IMR-90 (cell line): ENCODE measurements at regions not wholly inside any gene's neighbourhood (a gene's known extent, or its start where the extent isn't known, plus 50 kb on each side); places are given as distances from the start of the nearest gene placed in this dataset.

Experiments
- ATAC-seq: fragments of 200-7000 bp; cut with Tn5 transposase; 2 replicates; pipeline ENCODE4 v1.9.1; 2020; ENCODE audit warnings: low read depth, mild to moderate bottlenecking, moderate library complexity
- BruUV-seq: library from RNA; stranded (reverse); fragments of 400-500 nt; replicated peaks from 2 replicates; lab custom pipeline; 2021; lab: Mats Ljungman, UMichigan
- CTCF ChIA-PET: fragments of 300-600 bp; formaldehyde crosslinking; extraction: SDS; loops from one replicate; lab custom pipeline; 2021; ENCODE audit warnings: antibody characterized with exemption; lab: Yijun Ruan, JAX
- POLR2A ChIA-PET: fragments of 300-600 bp; sonication (Branson Sonifier 250); formaldehyde crosslinking; loops from one replicate; lab custom pipeline; 2022; ENCODE audit warnings: antibody characterized with exemption; ENCODE audit not compliant: unreplicated experiment; lab: Charles Lee
- DNase-seq: peaks from one replicate; pipeline ENCODE4 v3.0.0; 2013
- H2AFZ ChIP-seq: replicated peaks from 2 replicates; pipeline ENCODE3; 2013; ENCODE audit warnings: low read length, mild to moderate bottlenecking; ENCODE audit not compliant: poor library complexity
- H2AK5ac ChIP-seq: 2 replicates; pipeline ENCODE4 v1.6.1; 2013; ENCODE audit warnings: low read depth, low read length, inconsistent platforms
- H2AK9ac ChIP-seq: replicated peaks from 2 replicates; pipeline ENCODE3; 2013; ENCODE audit warnings: mild to moderate bottlenecking, low read depth, low read length, moderate library complexity; ENCODE audit not compliant: poor library complexity
- H2BK120ac ChIP-seq: 2 replicates; pipeline ENCODE4 v1.6.1; 2013; ENCODE audit warnings: low read depth, low read length, inconsistent platforms
- H2BK15ac ChIP-seq: 3 replicates; pipeline ENCODE4 v1.6.1; 2013; ENCODE audit warnings: low read depth, low read length, inconsistent platforms
- H2BK20ac ChIP-seq: 2 replicates; pipeline ENCODE4 v1.6.1; 2013; ENCODE audit warnings: low read depth, mild to moderate bottlenecking, inconsistent platforms, low read length, moderate library complexity
- H2BK5ac ChIP-seq: 2 replicates; pipeline ENCODE4 v1.6.1; 2013; ENCODE audit warnings: mild to moderate bottlenecking, low read depth, low read length, inconsistent platforms; ENCODE audit not compliant: poor library complexity, severe bottlenecking
- H3K14ac ChIP-seq: replicated peaks from 2 replicates; pipeline ENCODE4 v1.6.1; 2013; ENCODE audit warnings: low read depth, low read length, inconsistent platforms
- H3K18ac ChIP-seq: 2 replicates; pipeline ENCODE4 v1.6.1; 2013; ENCODE audit warnings: low read depth, low read length, control low read depth
- H3K23ac ChIP-seq: 2 replicates; pipeline ENCODE4 v1.6.1; 2013; ENCODE audit warnings: low read depth, low read length, inconsistent platforms
- H3K27ac ChIP-seq: 2 replicates; pipeline ENCODE4 v1.5.1; 2013; ENCODE audit warnings: mild to moderate bottlenecking, control low read depth, low read length; ENCODE audit not compliant: insufficient read depth
- H3K27me3 ChIP-seq: 2 replicates; pipeline ENCODE4 v1.6.1; 2013; ENCODE audit warnings: low read length; ENCODE audit not compliant: control insufficient read depth, insufficient read depth
- H3K36me3 ChIP-seq: 2 replicates; pipeline ENCODE4 v1.6.1; 2013; ENCODE audit warnings: low read length, mixed read lengths; ENCODE audit not compliant: control insufficient read depth, insufficient read depth
- H3K4ac ChIP-seq: 2 replicates; pipeline ENCODE4 v1.6.1; 2013; ENCODE audit warnings: low read depth, low read length, inconsistent platforms
- H3K4me1 ChIP-seq: 2 replicates; pipeline ENCODE4 v1.6.1; 2013; ENCODE audit warnings: low read length, mixed read lengths; ENCODE audit not compliant: control insufficient read depth, insufficient read depth
- H3K4me2 ChIP-seq: 2 replicates; pipeline ENCODE4 v1.6.1; 2013; ENCODE audit warnings: low read depth, mild to moderate bottlenecking, control low read depth, low read length, moderate library complexity
- H3K4me3 ChIP-seq: 2 replicates; pipeline ENCODE4 v1.5.1; 2013; ENCODE audit warnings: low read depth, mild to moderate bottlenecking, control low read depth, low read length, moderate library complexity; ENCODE audit not compliant: insufficient read depth
- H3K56ac ChIP-seq: 2 replicates; pipeline ENCODE4 v1.6.1; 2013; ENCODE audit warnings: low read length, inconsistent platforms; ENCODE audit not compliant: insufficient read depth; ENCODE audit errors: extremely low read depth
- H3K79me1 ChIP-seq, 2 experiments: 2 replicates each; pipeline ENCODE4 v1.6.1; 2013; ENCODE audit warnings: low read length in 2 of 2, inconsistent platforms in 1 of 2, low read depth in 1 of 2
- H3K9ac ChIP-seq: 2 replicates; pipeline ENCODE4 v1.6.1; 2013; ENCODE audit warnings: low read depth, low read length, control low read depth
- H3K9me1 ChIP-seq: 2 replicates; pipeline ENCODE4 v1.6.1; 2013; ENCODE audit warnings: low read length, inconsistent platforms; ENCODE audit not compliant: insufficient read depth
- H3K9me3 ChIP-seq: 2 replicates; pipeline ENCODE4 v1.6.1; 2013; ENCODE audit warnings: low read length; ENCODE audit not compliant: control insufficient read depth, insufficient read depth
- H4K20me1 ChIP-seq: 2 replicates; pipeline ENCODE4 v1.6.1; 2013; ENCODE audit warnings: low read length, inconsistent platforms; ENCODE audit not compliant: insufficient read depth
- H4K5ac ChIP-seq: 2 replicates; pipeline ENCODE4 v1.6.1; 2013; ENCODE audit warnings: mild to moderate bottlenecking, low read depth, low read length, control low read depth
- H4K8ac ChIP-seq, 2 experiments: 2 replicates each; pipeline ENCODE4 v1.6.1; 2013; ENCODE audit warnings: low read depth in 2 of 2, low read length in 2 of 2, control low read depth in 1 of 2, inconsistent platforms in 1 of 2
- H4K91ac ChIP-seq: 2 replicates; pipeline ENCODE4 v1.6.1; 2013; ENCODE audit warnings: low read depth, low read length, inconsistent platforms; ENCODE audit not compliant: insufficient read depth
- BHLHE40 ChIP-seq: fragments of 150-350 bp; IDR thresholded peaks from 2 replicates; pipeline ENCODE4 v1.6.1; 2016; ENCODE audit warnings: mild to moderate bottlenecking, low read depth, low read length
- CEBPB ChIP-seq: IDR thresholded peaks from 2 replicates; pipeline ENCODE4 v1.6.1; 2012; ENCODE audit warnings: low read depth, low read length, improper control_type of control experiment
- CHD1 ChIP-seq: IDR thresholded peaks from 2 replicates; pipeline ENCODE4 v1.6.1; 2012; ENCODE audit warnings: low read depth, low read length, improper control_type of control experiment
- CTCF ChIP-seq: conservative IDR thresholded peaks from 2 replicates; pipeline ENCODE4 v1.5.1; 2012; ENCODE audit warnings: mild to moderate bottlenecking, low read depth, low read length, improper control_type of control experiment
- FOS ChIP-seq: fragments of 150-350 bp; IDR thresholded peaks from 2 replicates; pipeline ENCODE4 v1.6.1; 2016; ENCODE audit warnings: low read depth, low read length
- MAFK ChIP-seq: IDR thresholded peaks from 2 replicates; pipeline ENCODE4 v1.6.1; 2012; ENCODE audit warnings: low read depth, low read length, improper control_type of control experiment
- MAZ ChIP-seq: IDR thresholded peaks from 2 replicates; pipeline ENCODE4 v1.6.1; 2012; ENCODE audit warnings: low read depth, mild to moderate bottlenecking, low read length, improper control_type of control experiment, moderate library complexity, borderline replicate concordance
- MXI1 ChIP-seq: IDR thresholded peaks from 2 replicates; pipeline ENCODE4 v1.6.1; 2012; ENCODE audit warnings: low read depth, mild to moderate bottlenecking, low read length, moderate library complexity, borderline replicate concordance
- NFE2L2 ChIP-seq: fragments of 150-350 bp; IDR thresholded peaks from 2 replicates; pipeline ENCODE4 v1.6.1; 2016; ENCODE audit warnings: low read depth, mild to moderate bottlenecking, low read length
- POLR2A ChIP-seq: IDR thresholded peaks from 2 replicates; pipeline ENCODE4 v1.6.1; 2012; ENCODE audit warnings: mild to moderate bottlenecking, low read depth, low read length
- RAD21 ChIP-seq: IDR thresholded peaks from 2 replicates; pipeline ENCODE4 v1.6.1; 2012; ENCODE audit warnings: low read length, improper control_type of control experiment
- RCOR1 ChIP-seq: IDR thresholded peaks from 2 replicates; pipeline ENCODE4 v1.6.1; 2012; ENCODE audit warnings: mild to moderate bottlenecking, low read length, improper control_type of control experiment; ENCODE audit not compliant: insufficient replicate concordance
- RFX5 ChIP-seq: IDR thresholded peaks from 2 replicates; pipeline ENCODE4 v1.8.0; 2012; ENCODE audit warnings: low read depth, mild to moderate bottlenecking, low read length, moderate library complexity
- SMC3 ChIP-seq: fragments of 150-350 bp; IDR thresholded peaks from 2 replicates; pipeline ENCODE4 v1.6.1; 2016; ENCODE audit warnings: low read depth, mild to moderate bottlenecking, antibody characterized with exemption, low read length, moderate library complexity
- USF2 ChIP-seq: fragments of 150-350 bp; IDR thresholded peaks from 2 replicates; pipeline ENCODE4 v1.6.1; 2017; ENCODE audit warnings: mild to moderate bottlenecking, antibody characterized with exemption, low read length, low read depth
- WGBS, 2 experiments: methylation state at CpG; one replicate each; pipeline versions ENCODE4 v1.1.5 to v1.1.7; 2013; ENCODE audit warnings: missing lambda C conversion rate in 2 of 2; ENCODE audit not compliant: insufficient read length in 1 of 2; ENCODE audit errors: extremely low coverage in 2 of 2; 5-methylcytosine and 5-hydroxymethylcytosine counted together
- dilution Hi-C: fragments of 300-500 bp; cut with HindIII; formaldehyde crosslinking; loops from one replicate; pipeline ENCODE4 v1.14.3; 2018; ENCODE audit warnings: low sequenced_read_pairs; ENCODE audit not compliant: unreplicated experiment
- in situ Hi-C: fragments of 300-500 bp; cut with MboI; formaldehyde crosslinking; loops from 3 replicates; pipeline ENCODE4 v1.14.3; 2019; ENCODE audit warnings: low sequenced_read_pairs, inconsistent platforms, mixed read lengths
- intact Hi-C: fragments of 100-400 bp; cut with micrococcal nuclease; formaldehyde crosslinking; loops from 2 replicates; pipeline ENCODE4 v1.10.0; 2022
- TF ChIP-seq, protein P1 (sequence below): fragments of 150-350 bp; IDR thresholded peaks from 2 replicates; pipeline ENCODE4 v1.6.1; 2016; ENCODE audit warnings: low read depth, mild to moderate bottlenecking, low read length, moderate library complexity, borderline replicate concordance

DNA sequence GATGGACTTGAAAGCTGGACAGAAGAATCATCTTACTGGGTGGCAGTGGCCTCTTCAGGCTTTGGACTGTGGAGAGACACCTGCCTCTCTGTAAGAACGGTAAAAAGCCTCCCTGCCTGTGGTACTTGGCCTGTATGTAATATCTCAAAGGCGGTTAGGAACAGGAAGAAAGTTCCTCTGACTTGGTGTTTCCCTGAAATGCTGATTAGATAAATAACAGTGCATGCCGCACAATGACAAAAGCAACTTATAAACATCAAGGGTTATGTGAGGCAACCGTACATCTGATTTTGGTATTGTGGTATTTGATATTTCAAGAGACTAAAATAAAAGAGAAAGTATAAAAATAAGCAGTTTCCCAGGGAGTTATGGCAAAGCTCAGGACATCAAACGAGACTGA, 92.4 kb upstream of the SORBS2 start:
- H2AK9ac ChIP-seq: no peak overlapping the region
- intact Hi-C loops: no loop called here
- H2BK120ac ChIP-seq: no peak overlapping the region
- ATAC-seq (no peak), DNase-seq (no peak)
- H3K9me1 ChIP-seq: no peaks in the 10 kb centered on the region
- H4K8ac ChIP-seq: no peak overlapping the region
- no peak overlapping the region for H3K56ac ChIP-seq
- no peak overlapping the region for H4K5ac ChIP-seq
- H4K91ac ChIP-seq: no peak overlapping the region
- no peaks in the 10 kb centered on the region for H3K9me3 ChIP-seq
- CTCF ChIA-PET: no interaction called here
- no peaks in the 10 kb centered on the region for H3K4me1 ChIP-seq
- in situ Hi-C loops: no loop called here
- H2BK5ac ChIP-seq: no peak overlapping the region
- no TSS peak for BruUV-seq
- no peaks in the 10 kb centered on the region for H4K20me1 ChIP-seq
- H3K14ac ChIP-seq: no peak overlapping the region
- dilution Hi-C loops: no loop called here
- H2AK5ac ChIP-seq: no peak overlapping the region
- H3K36me3 ChIP-seq: no peaks in the 10 kb centered on the region
- H3K4me3 ChIP-seq: no peak overlapping the region
- no peak overlapping the region for H3K9ac ChIP-seq
- no peak for TF ChIP-seq CEBPB
- TF ChIP-seq, protein P1, sequence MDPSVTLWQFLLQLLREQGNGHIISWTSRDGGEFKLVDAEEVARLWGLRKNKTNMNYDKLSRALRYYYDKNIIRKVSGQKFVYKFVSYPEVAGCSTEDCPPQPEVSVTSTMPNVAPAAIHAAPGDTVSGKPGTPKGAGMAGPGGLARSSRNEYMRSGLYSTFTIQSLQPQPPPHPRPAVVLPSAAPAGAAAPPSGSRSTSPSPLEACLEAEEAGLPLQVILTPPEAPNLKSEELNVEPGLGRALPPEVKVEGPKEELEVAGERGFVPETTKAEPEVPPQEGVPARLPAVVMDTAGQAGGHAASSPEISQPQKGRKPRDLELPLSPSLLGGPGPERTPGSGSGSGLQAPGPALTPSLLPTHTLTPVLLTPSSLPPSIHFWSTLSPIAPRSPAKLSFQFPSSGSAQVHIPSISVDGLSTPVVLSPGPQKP: no peak
- TF ChIP-seq CTCF: no peak
- TF ChIP-seq RAD21: no peak
- TF ChIP-seq MAFK: no peak
- TF ChIP-seq FOS: no peak
- TF ChIP-seq SMC3: no peak
- TF ChIP-seq MAZ: no peak
- no peak for TF ChIP-seq USF2
- no peak for TF ChIP-seq POLR2A
- TF ChIP-seq MXI1: no peak
- TF ChIP-seq RCOR1: no peak
- TF ChIP-seq BHLHE40: no peak
- no peak for TF ChIP-seq CHD1
- TF ChIP-seq NFE2L2: no peak
- no peak for TF ChIP-seq RFX5
- H3K27me3 ChIP-seq: peaks cover 22% of the 10 kb centered on the region
- no peak overlapping the region for H3K27ac ChIP-seq
- H2AFZ ChIP-seq: no peak overlapping the region
- no peak overlapping the region for H2BK20ac ChIP-seq
- no peak overlapping the region for H3K4ac ChIP-seq
- whole genome bisulfite sequencing, 2 experiments: no CpG with 5 or more reads among the region's 5 CpGs
- no peak overlapping the region for H2BK15ac ChIP-seq
- POLR2A ChIA-PET: no interaction called here
- no peak overlapping the region for H3K23ac ChIP-seq
- H3K79me1 ChIP-seq: no peaks in the 10 kb centered on the region
- no peak overlapping the region for H3K4me2 ChIP-seq
- no peak overlapping the region for H3K18ac ChIP-seq
